PFSK-1 (cell line): ENCODE measurements at regions not wholly inside any gene's neighbourhood (a gene's known extent, or its start where the extent isn't known, plus 50 kb on each side); places are given as distances from the start of the nearest gene placed in this dataset.

Experiments
- POLR2AphosphoS5 ChIP-seq: IDR thresholded peaks from 2 replicates; pipeline ENCODE4 v1.6.1; 2012; ENCODE audit warnings: low read depth, mild to moderate bottlenecking, control low read depth, low read length, moderate library complexity
- SIN3A ChIP-seq: IDR thresholded peaks from 2 replicates; pipeline ENCODE4 v1.6.1; 2012; ENCODE audit warnings: mild to moderate bottlenecking, low read length, moderate library complexity, borderline replicate concordance; ENCODE audit not compliant: insufficient read depth
- TAF1 ChIP-seq: IDR thresholded peaks from 2 replicates; pipeline ENCODE4 v1.6.1; 2012; ENCODE audit warnings: low read length, control low read depth, borderline replicate concordance; ENCODE audit not compliant: insufficient read depth
- TF ChIP-seq, protein P1 (sequence below), 2 experiments: IDR thresholded peaks; 2 replicates each; pipeline versions ENCODE4 v1.6.1 to v1.8.0; 2011 to 2012; ENCODE audit warnings: low read depth in 2 of 2, low read length in 2 of 2, control low read depth in 1 of 2, inconsistent platforms in 1 of 2, mild to moderate bottlenecking in 1 of 2, moderate library complexity in 1 of 2; ENCODE audit not compliant: insufficient read depth in 1 of 2

DNA sequence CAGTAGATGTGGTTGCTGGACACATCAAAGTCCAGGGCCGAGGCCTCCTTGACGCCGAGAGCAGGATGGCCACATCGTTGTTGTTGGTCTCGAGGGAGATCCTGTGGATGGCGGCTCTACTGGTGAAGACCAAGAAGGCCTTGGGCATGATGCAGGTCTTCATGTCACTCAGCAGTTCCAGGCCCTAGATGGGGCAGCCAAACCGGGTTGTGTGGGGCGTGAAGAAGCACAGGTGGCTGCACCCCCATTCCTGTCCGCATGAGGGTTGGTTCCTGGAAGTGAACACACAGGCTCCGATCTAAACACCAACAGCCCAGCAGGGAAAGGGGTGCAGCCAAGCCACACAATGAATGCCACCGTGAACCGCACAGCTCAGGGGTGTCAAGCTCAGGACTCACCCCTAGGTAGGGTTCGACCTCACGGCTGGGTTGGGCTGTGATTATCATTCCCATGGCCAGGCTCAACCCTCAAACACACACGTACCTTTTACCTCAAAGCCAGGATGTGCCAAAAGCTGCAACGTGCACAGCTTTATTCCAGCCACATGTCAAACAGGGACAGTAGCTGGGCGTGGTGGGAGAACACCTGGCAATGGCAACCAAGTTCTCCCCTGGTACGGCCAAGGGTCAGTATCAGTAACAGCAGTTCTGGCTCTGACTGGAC is 132.3 kb downstream of the CRYBB2 start:
- TF ChIP-seq SIN3A (no peak), POLR2AphosphoS5 (no peak), TAF1 (no peak)
- TF ChIP-seq, protein P1, sequence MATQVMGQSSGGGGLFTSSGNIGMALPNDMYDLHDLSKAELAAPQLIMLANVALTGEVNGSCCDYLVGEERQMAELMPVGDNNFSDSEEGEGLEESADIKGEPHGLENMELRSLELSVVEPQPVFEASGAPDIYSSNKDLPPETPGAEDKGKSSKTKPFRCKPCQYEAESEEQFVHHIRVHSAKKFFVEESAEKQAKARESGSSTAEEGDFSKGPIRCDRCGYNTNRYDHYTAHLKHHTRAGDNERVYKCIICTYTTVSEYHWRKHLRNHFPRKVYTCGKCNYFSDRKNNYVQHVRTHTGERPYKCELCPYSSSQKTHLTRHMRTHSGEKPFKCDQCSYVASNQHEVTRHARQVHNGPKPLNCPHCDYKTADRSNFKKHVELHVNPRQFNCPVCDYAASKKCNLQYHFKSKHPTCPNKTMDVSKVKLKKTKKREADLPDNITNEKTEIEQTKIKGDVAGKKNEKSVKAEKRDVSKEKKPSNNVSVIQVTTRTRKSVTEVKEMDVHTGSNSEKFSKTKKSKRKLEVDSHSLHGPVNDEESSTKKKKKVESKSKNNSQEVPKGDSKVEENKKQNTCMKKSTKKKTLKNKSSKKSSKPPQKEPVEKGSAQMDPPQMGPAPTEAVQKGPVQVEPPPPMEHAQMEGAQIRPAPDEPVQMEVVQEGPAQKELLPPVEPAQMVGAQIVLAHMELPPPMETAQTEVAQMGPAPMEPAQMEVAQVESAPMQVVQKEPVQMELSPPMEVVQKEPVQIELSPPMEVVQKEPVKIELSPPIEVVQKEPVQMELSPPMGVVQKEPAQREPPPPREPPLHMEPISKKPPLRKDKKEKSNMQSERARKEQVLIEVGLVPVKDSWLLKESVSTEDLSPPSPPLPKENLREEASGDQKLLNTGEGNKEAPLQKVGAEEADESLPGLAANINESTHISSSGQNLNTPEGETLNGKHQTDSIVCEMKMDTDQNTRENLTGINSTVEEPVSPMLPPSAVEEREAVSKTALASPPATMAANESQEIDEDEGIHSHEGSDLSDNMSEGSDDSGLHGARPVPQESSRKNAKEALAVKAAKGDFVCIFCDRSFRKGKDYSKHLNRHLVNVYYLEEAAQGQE (IDR thresholded peaks at IDR 0.05; ENCODE audit: insufficient read depth in 1 of 2, low read depth in 2 of 2, low read length in 2 of 2) = no peak
